Keratinocyte (primary cell): ENCODE measurements at regions not wholly inside any gene's neighbourhood (a gene's known extent, or its start where the extent isn't known, plus 50 kb on each side); places are given as distances from the start of the nearest gene placed in this dataset.

Experiments used
- CTCF ChIP-seq, 3 experiments: IDR thresholded peaks in 1 of 3; conservative IDR thresholded peaks in 1 of 3; optimal IDR thresholded peaks in 1 of 3; 2 replicates in 2 of 3; 3 replicates in 1 of 3; pipeline versions ENCODE3 to v1.5.1; 2011; ENCODE audit warnings: low read length in 3 of 3, mild to moderate bottlenecking in 3 of 3, moderate library complexity in 2 of 3, control low read depth in 1 of 3, inconsistent platforms in 1 of 3; ENCODE audit not compliant: insufficient read depth in 2 of 3; ENCODE audit errors: extremely low read depth in 1 of 3
- EZH2 ChIP-seq: IDR thresholded peaks from one replicate; pipeline ENCODE4 v1.6.1; 2012; ENCODE audit warnings: inconsistent platforms, mild to moderate bottlenecking, low read length, moderate library complexity

GRCh38 chr10:128318366-128318765 lies 192.1 kb upstream of the MKI67 start:
- TF ChIP-seq EZH2 = no peak
- no peak for TF ChIP-seq CTCF (optimal IDR thresholded peaks at IDR 0.05 in 1 of 3, IDR thresholded peaks at IDR 0.05 in 1 of 3, conservative IDR thresholded peaks at IDR 0.05 in 1 of 3; ENCODE audit: extremely low read depth in 1 of 3, insufficient read depth in 2 of 3, low read length in 3 of 3)
